Esophagus squamous epithelium (tissue), 4 donors: ENCODE measurements at regions not wholly inside any gene's neighbourhood (a gene's known extent, or its start where the extent isn't known, plus 50 kb on each side); places are given as distances from the start of the nearest gene placed in this dataset.

Experiments used
- POLR2A ChIP-seq, 4 donors: fragments of 450-650 bp; IDR thresholded peaks; one replicate each; pipeline ENCODE4 v1.6.1; 2017; ENCODE audit warnings: antibody characterized with exemption in 4 of 4, mild to moderate bottlenecking in 4 of 4, moderate library complexity in 3 of 4
- TF ChIP-seq, protein P1 (sequence below), 6 experiments: fragments of 450-650 bp in 4 of 6; fragments of 200-600 bp in 2 of 6; sonication (generic) in 2 of 6; IDR thresholded peaks; one replicate each; pipeline ENCODE4 v1.5.1; 2016 to 2019; ENCODE audit warnings: antibody characterized with exemption in 6 of 6, mild to moderate bottlenecking in 4 of 6, moderate library complexity in 4 of 6

DNA sequence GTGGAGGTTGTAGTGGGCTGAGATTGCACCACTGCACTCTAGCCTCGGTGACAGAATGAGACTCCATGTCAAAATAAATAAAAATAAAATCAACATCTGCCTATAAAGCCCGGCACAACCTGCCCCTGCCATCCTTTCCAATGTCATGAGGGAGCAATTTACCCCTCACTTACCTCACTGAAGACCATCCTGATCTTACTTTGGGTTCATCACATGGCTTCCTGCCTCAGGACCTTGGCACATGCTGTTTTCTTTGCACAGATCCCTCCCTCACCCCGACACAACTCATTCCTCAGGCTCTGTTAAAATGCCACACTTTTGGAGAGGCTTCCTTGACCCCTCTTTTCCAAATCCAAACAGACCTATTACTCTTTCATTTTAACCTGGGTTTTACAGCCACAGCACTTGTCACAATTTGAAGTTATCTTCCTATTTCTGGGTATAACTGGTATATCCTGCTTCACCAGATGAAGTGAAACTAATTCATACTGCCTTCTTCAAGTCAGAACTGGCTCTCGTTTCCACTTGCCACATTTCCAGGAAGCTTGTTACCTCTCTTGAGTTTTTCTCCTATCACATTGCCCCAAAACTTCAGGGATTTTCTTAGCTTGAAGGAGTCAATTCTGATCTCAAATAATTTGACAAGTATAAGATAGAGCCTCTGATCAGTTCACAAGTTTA is 69.3 kb upstream of the PARD3 start:
- TF ChIP-seq, protein P1, sequence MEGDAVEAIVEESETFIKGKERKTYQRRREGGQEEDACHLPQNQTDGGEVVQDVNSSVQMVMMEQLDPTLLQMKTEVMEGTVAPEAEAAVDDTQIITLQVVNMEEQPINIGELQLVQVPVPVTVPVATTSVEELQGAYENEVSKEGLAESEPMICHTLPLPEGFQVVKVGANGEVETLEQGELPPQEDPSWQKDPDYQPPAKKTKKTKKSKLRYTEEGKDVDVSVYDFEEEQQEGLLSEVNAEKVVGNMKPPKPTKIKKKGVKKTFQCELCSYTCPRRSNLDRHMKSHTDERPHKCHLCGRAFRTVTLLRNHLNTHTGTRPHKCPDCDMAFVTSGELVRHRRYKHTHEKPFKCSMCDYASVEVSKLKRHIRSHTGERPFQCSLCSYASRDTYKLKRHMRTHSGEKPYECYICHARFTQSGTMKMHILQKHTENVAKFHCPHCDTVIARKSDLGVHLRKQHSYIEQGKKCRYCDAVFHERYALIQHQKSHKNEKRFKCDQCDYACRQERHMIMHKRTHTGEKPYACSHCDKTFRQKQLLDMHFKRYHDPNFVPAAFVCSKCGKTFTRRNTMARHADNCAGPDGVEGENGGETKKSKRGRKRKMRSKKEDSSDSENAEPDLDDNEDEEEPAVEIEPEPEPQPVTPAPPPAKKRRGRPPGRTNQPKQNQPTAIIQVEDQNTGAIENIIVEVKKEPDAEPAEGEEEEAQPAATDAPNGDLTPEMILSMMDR (IDR thresholded peaks at IDR 0.05): no peak
- TF ChIP-seq POLR2A (IDR thresholded peaks at IDR 0.05): no peak
